ENCODE measurements at regions not wholly inside any gene's neighbourhood (a gene's known extent, or its start where the extent isn't known, plus 50 kb on each side); places are given as distances from the start of the nearest gene placed in this dataset.
"Not testable (repeated sequence)": the region's sequence is repeated elsewhere in the genome, so short reads cannot be mapped to it uniquely, and the experiment has no call there.

DNA sequence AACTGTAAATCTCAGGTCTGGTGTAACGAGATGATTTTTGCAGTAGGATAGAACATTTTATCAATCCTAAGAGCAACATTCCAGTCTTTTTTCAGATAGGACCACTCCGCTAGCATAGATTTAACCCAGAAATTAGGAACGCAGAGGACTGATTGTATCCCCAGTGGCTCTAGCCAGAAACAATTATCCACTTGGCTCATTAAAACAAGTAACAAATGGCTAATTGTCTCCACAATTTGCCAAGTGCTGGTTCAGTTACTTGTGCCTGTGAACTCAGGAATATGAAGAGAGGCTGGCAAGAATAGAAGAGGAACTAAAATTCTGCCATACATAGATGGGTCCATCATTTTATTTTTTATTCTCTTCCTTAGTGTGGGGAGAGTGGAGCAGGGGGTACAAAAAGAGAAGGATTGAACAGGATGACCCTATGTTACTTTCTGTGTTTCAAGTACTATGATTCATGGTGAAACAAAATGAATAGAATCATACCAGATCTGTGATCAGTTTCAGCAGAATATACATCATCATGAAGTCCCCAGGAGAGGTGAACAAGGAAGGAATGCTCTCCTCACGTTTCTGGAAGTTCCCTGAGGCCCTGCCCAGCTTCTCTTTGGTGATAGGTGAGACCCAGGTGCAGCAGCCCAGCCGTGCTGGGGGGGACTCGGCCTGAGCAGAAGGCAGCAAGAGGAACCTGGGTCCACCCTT is 121.6 kb downstream of the ARL4C start:
- no peak for DNase-seq

GRCh38 chr2:234374736-234375135 is 122.1 kb downstream of the ARL4C start:
- DNase-seq: no peak

DNA sequence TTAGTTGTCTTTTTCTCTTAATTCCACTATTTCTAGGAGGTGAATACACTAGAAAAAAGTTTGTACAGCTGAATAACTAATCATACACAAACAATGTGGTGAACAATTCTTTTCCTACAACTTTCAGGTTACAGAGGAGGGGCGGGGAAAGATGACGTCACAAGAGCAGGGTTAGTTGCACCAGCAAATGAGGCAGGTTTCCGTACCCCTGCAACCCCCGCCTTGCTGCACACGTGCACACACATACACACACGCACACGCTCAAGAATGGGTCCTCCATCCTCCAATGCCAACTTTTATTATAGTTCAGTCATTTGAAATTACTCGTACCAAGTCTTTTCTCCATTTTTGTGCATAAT is 122.8 kb downstream of the ARL4C start:
- DNase-seq: no peak

DNA sequence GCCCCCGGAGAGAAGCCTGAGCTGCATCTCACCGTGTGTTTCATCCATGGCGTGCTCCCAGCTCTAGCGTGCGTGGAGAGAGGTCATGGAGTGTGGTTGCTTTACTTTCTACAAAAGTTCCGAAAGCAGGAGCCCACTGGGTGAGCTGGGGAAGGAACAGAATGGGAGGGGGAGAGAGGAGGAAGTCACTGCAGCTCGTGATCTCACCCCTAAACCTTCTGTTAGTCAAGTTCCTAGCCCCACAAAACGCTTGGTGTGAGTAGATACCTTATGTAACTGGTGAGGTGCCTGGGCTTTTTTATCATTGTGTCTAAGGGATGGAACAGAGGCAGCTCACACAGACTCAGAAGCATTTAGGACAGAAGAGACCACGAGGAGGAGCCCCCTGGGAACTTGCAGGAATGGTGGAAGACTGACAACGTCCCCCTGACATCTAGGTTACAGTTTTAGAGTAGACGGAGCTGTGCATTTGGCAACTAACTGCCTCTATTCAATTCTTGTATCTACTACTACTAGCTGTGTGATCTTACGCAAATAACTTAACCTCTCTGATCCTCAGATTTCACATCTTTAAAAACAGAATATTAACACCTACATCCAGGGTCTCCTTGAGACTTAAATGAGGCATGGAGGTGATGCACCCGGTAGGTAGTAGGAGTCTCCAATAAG is 123.3 kb downstream of the ARL4C start:
- no peak for DNase-seq

DNA sequence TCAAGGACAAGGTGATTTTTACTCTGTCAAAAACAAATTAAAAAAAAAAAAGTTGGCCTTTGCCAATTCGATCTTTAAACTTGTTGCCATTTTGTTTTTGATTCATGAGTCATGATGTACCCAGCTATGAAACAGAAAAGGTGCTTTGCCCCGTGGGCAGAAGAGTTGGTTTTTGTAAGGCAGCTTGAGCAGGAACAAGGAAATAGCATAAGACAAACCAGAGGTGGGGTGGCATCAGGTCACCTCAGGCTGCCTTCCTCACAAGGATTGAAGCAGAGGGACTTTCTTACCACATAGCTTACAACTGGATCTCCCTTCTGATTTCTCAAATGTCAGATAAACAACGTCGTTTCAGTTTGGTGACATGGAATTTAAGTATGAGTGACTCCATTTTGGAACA is 123.8 kb downstream of the ARL4C start:
- no peak for DNase-seq

DNA sequence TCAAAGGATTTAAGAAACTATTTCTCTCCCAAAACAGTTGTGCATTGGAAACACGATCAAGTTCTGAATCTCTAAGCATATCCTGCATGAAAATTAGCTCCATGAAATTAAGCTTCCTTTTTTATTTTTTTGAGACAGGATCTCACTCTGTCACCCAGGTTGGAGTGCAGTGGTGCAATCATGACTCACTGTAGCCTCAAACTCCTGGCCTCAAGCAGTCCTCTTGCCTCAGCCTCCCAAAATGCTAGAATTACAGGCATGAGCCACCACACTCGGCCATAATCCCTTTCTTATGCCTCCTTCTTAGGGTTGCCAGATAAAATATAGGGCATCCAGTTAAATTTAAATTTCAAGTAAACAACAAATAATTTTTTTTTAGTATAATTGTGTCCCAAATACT is 124.4 kb downstream of the ARL4C start:
- DNase-seq: no peak

DNA sequence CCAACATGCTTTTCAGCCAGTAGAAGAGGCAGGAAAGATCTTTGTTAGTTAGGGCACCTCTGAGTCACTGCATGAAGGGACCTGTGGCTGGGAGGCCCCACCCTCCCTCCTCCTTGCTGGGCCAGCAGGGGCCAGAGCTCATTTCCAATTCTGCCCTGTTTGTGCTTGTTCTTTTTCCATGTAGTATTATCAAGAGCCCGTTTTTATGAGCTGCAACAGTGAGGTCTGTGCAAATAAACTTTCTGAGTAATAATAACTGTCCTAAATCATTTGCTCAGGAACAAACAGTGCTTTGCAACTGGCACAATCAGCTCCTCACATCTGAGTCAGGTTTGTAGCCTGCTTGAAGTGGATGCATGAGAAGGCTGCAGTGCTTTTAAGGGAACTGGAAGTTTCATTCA is 128.0 kb downstream of the ARL4C start:
- DNase-seq: no peak

GRCh38 chr2:234366891-234367290 is 130.0 kb downstream of the ARL4C start:
- no peak for DNase-seq

DNA sequence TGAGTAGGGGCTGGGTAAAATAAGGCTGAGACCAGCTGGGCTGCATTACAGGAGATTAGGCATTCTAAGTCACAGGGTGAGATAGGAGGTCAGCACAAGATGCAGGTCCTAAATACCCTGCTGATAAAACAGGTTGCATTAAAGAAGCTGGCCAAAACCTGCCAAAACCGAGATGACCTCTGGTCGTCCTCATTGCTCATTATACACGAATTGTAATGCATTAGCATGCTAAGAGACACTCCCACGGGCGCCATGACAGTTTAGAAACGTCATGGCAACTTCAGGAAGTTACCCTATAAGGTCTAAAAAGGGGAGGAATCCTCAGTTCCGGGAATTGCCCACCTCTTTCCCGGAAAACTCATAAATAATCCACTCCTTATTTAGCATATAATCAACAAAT is 132.2 kb downstream of the ARL4C start:
- DNase-seq: no peak

DNA sequence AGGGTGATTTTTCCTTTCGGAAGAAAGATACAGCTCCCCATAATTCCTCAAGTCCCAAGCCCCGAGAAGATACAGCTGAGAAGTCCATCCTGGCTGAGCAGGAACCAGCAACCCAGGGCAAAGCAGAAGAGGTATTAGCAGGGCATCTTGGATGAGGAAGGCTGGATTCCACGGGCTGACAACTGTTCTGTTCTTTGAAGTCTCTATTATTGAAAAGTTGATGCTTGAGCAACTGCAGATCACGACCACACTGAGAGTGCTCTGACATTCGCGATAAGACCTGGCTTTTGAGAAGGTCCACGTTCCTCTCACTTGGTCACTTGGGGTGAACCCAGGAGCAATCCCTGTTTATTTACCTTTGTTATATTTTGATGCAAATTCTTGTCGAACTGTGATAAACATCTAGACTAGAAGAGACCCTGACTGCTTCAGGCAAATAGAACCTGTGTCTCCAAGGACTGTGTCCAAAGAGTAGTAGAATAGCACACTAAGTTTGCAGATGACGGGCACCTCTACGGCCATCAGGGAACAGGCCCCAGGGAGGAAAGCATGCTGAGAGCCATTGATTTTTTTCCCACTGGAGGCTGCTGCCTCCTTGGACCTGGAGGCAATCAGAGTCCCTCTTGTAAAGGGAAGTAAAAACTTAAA is 133.1 kb downstream of the ARL4C start:
- no peak for DNase-seq

DNA sequence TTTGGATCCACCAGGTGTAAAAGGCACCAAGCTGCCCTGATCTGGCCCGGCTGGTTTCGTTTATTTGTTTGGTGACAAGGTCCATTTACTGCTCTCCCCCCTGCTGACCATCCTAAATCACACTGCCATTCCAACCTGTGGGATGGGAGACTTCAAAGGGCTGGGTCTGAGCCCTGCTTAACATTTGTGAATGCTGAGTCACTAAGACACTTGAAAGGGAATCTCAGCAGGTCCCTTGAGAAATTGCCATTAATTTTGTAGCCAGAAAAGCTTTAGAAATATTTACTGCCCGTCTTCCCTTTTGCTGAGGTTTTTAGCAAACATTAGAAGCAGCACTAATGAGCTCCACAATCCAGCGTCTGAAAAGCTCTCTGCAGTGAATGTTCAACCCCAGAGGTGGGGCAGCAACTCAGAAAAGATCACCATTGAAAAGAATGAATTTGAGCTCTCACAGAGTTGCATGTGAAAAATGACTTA is 133.8 kb downstream of the ARL4C start:
- no peak for DNase-seq

- DNase-seq: not testable (repeated sequence)
Measured at GRCh38 chr2:234360313-234360975, 136.4 kb downstream of the ARL4C start.

GRCh38 chr2:234357666-234358065 is 139.2 kb downstream of the ARL4C start:
- no peak for DNase-seq

DNA sequence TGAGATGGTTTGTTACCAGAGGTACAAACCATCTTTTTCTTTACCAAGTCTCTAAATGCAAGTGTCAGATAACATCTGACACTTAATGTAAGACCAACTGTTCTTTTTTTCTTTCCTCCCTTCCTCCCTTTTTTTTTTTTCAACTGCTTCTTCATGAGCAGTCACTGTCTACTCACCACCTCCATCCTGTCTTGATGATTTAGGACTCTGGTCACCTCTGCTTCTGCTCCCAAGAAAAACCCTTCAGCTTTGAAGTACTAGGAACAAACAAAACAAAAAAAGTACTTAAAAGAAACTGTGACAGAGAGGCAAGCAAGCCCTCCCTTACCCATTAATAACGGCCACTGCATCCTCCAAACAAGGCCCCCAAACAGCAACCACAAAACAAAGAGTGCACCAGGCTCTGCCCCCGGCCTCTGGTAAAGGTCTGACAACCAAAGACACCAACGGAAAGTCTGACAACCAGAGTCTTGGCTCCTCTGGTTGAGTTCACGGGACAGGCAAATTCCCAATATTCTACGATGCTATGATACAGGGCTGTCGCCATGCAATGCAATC is 141.0 kb downstream of the ARL4C start:
- DNase-seq: no peak

DNA sequence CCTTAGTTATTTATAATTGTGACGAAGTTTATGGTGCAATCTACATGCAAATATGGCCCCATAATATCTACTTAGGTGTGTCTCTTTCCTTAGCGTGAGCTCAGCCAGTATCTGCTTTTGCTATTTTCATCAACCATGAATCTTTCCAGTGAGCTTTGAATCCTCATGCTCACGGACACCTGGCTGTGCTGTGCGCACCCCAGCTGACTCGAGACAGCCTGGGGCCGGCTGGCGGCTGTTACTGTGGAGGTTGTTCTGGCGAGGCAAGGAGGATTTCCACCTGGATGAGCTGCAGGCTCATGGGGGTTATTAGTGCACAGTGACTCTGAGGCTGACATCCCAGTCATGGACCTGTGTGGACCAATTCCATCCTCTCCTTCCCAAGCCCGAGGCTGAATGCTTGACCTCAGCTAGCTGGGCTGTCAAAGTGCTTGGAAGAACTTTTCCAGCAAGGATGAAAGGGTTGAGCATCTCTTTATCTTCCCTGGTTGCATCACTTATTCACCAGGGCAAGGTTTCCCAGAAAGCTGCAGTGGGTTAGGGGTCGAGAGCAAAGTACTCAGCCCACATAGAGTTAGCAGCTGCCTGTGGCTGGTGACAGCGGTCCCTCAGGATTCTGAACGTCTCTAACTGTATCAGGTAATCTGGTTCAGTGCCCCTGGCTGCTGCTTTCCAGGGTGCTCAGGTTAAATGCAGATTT is 141.7 kb downstream of the ARL4C start:
- no peak for DNase-seq

GRCh38 chr2:234352270-234352669 is 144.6 kb downstream of the ARL4C start:
- no peak for DNase-seq

- DNase-seq: not testable (repeated sequence)
Measured at GRCh38 chr2:234351866-234352265, 145.0 kb downstream of the ARL4C start.

- DNase-seq: no peak
Measured at GRCh38 chr2:234348081-234348480, 148.8 kb downstream of the ARL4C start.

- no peak for DNase-seq
Measured at GRCh38 chr2:234345921-234346320, 151.0 kb downstream of the ARL4C start.

- DNase-seq: no peak
Measured at GRCh38 chr2:234344012-234344411, 152.9 kb downstream of the ARL4C start.

DNA sequence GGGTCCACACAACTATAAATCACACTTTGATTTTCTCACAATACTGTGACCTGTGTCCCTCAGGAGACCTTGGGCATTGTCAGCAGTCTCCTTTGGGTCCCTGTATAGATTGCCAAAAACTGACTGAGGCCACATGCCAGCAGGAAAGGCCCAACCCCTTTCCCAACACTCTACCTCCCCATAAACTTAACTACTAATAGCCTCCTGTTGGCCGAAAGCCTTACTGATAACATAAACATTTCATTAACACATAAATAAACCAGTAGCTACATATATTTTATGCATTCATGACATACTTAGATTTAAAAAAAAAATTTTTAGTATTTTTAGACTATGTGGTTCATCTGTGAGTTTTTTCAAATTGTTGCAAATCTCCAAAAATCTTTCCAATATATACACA is 153.5 kb downstream of the ARL4C start:
- no peak for DNase-seq
